HTR-8/SVneo (cell line): ENCODE measurements at regions not wholly inside any gene's neighbourhood (a gene's known extent, or its start where the extent isn't known, plus 50 kb on each side); places are given as distances from the start of the nearest gene placed in this dataset.

Source experiments
- DNase-seq: peaks from one replicate; pipeline ENCODE4 v3.0.0; 2011; ENCODE audit warnings: low spot score, mixed read lengths; ENCODE audit not compliant: insufficient read length
- FAIRE-seq: peaks from 2 replicates; lab custom pipeline; 2011; peaks lifted over from hg19 to GRCh38; lab: Jason Lieb, UNC

- DNase-seq = no peak
- no peak for FAIRE-seq
These were observed 304.6 kb upstream of the TENM3 start for GRCh38 chr4:181938631-181939030.

DNA sequence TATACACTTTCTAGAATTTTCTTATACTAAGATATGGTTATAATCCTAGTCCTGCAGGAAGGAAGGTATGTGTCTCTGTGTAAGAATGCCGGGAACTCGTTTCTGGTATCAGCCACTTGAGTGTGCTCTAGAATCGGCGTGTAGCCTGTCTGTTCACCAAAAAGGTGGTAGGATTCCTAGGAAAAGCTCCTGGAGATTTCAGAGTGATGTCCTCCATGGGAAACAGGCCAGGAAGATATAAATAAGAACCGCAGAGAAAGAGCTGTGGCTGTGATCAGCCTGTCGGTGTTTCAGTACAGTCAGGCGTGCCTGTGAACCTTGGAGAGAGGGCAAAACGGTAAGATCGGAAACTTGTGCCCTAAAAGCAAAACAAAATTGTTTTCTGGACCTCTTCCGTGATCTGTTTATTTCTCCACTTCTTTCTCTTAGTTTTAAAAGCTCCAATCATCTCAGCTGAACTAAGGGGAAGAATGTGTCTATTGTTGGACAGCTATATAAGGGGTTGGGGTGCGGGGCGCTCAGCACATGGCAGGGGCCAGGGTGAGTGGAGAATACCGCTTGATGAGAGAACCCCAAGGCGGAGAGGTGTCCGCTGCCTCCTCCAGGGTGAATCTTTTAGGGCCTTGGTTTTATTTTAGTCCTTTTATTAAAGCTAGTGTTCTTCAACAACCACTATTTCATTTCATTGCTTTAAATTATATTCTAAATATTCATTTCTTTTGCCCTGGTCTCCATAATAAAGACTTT is 303.8 kb upstream of the TENM3 start:
- FAIRE-seq = no peak
- DNase-seq = no peak

DNA sequence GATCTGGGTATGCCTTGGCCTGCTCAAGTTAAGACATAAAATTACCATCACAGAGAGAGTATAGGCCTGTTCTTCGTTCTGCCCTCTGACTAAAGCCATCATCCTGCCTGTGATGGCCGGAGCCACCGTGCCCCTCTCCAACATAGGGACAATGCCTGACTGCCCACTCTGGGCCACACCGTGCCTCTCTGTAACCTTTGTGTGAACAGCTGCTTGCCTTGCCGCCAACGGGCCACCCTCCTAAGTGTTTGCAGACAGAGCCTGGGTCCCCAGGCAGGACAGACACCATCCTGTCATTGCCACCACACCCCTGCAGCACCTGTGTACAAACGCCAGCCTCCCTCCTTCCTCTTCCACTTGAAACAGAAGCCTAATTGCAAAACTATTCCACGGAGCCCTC is 298.7 kb upstream of the TENM3 start:
- FAIRE-seq (peak; percentile 38), DNase-seq (no peak)

DNA sequence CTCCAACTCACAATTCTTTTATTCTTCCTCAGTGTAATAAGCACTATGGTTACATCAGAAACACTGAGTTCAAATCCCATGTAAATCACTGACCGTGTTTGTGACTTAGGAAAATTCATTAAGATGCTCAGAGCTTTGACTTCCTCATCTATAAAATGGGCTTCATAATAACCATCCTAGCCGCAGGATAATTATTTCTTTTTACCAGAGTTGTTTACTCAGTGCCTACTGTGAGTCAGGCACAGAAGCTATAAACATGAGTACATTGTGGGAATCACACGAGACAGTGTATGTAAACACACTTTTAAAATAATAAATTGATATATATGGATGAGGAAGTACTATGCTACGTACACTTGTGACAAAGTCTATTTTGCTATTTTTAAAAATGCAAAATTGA is 296.3 kb upstream of the TENM3 start:
- FAIRE-seq (no peak), DNase-seq (no peak)

GRCh38 chr4:181948839-181949382 is 294.3 kb upstream of the TENM3 start:
- FAIRE-seq = no peak
- no peak for DNase-seq

- FAIRE-seq = no peak
- DNase-seq = no peak
These were observed 293.4 kb upstream of the TENM3 start for GRCh38 chr4:181949704-181950312.

- no peak for DNase-seq
- no peak for FAIRE-seq
These were observed 292.7 kb upstream of the TENM3 start for GRCh38 chr4:181950372-181951127.

DNA sequence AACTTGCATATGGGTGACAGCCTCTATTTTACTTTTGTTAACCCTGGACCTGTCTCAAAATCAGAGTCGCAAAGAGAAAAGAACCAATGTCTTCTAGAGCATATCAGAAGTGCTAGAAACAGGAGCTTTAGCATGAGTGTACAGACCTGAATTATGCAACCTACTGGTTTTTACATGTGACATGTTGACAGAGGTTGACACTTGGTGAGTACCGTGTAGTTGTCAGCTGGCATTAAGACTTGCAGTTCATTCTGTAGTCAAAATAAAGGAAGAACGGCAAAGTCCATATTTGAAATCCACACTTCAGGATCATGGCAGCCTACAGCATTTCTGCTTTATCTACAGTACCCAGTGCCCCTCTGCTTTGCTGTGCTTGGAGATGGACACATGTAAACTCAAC is 291.9 kb upstream of the TENM3 start:
- DNase-seq (no peak), FAIRE-seq (no peak)

GRCh38 chr4:181952478-181952877 is 290.7 kb upstream of the TENM3 start:
- DNase-seq = peak; percentile 41

DNA sequence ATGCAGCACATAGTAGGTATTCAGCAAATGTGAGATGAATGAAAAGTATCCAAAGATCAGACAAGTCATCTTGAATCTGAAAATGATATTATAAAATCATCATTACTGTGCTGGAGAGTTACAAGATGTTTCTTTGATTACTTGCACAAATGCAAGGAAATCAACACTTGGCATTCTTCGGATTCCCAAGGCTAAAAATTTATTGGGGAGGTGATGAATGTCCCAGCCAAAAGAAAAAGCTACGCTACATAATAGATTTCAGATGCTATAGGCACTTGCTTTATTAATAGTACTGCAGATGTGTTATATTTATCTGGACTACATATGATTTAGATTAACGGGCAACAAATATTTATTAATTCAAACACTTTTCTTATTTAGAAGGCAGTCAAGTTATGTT is 286.7 kb upstream of the TENM3 start:
- FAIRE-seq (no peak), DNase-seq (no peak)

More at GRCh38 chr4:181952478-181952877, 290.7 kb upstream of the TENM3 start:
- FAIRE-seq = peak; percentile 91

- FAIRE-seq = peak; percentile 95
These were observed 286.1 kb upstream of the TENM3 start for GRCh38 chr4:181957088-181957487.

DNA sequence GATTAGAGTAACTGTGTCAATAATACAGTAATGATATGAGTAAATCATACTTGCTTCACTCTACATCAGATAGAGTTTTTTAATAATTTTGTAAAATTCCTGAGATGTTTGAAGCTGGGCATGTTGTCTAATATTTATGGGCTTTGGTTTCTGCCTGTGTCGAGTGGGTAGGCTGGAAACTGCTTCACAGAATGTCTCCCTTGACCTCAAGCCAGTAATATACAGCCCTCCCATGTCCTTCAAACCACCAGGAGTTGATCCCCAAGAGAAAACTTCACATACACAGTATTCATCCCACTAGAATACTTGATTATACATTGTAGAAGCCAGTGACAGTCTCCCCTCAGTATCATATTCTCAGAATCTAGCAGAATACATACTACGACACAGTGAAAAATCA is 284.8 kb upstream of the TENM3 start:
- FAIRE-seq (no peak), DNase-seq (peak; percentile 18)

More at GRCh38 chr4:181957088-181957487, 286.1 kb upstream of the TENM3 start:
- peak; percentile 33 for DNase-seq

GRCh38 chr4:181959121-181959520 is 284.1 kb upstream of the TENM3 start:
- DNase-seq (peak; percentile 54), FAIRE-seq (peak; percentile 82)

GRCh38 chr4:181960384-181960783 is 282.8 kb upstream of the TENM3 start:
- DNase-seq (no peak), FAIRE-seq (no peak)

DNA sequence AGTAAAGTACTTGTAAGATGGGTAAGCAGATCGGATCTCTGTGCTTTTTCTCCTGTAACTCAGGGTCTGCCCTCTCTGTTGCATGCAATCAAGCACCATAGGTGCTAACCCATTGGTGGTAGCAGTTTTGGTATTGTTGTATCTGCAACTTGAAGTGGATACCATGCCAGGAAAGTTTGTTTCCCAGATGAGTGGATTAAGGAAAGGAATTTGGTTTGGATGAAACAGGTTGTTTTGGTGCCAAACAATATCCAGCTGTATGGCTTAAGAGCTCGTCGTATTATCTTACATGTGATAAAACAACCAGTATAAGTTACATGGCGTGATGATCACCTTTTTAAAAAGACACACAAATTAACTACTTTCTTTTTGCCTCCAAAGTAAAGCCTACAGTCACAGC is 280.9 kb upstream of the TENM3 start:
- DNase-seq = no peak
- no peak for FAIRE-seq

DNA sequence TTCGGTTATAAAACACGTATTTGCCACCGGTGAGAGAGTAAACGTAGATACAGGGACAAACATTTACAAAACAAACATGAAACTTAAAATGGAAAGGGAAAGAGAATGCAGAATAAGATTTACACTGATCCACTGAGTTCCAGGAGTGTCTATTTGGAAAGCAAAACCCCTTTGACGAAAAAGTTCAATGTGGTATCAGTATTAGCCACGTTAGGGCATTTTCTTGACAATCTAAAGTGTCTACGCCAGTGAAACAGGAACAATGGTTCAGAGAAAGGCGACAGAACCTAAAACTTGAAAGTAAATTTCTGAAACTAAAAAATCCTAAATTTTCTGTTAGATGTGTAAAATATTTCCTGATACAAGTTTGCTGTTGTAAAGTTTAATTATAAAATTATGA is 278.5 kb upstream of the TENM3 start:
- DNase-seq = no peak
- no peak for FAIRE-seq

GRCh38 chr4:181966104-181966551 is 277.1 kb upstream of the TENM3 start:
- DNase-seq = peak; percentile 30
- FAIRE-seq = no peak

DNA sequence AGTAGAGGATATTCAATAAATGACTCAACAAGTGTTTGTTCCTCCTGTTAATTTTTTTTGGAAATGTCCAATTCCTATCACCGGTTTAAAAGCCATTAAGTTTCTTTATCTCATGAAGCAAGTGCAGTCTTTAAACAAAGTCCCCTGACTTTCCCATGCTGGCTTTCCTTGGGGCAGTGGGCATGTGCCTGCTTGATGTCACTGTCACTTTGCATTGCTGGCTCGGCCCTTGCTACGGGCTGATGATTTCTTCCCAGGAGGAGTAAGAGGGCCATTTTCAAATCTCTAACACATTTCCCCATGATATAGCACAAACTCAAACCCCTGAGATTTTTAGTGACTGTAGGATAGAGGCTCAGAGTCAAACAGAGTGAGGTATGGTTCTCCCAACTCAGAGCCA is 275.8 kb upstream of the TENM3 start:
- no peak for DNase-seq
- no peak for FAIRE-seq

DNA sequence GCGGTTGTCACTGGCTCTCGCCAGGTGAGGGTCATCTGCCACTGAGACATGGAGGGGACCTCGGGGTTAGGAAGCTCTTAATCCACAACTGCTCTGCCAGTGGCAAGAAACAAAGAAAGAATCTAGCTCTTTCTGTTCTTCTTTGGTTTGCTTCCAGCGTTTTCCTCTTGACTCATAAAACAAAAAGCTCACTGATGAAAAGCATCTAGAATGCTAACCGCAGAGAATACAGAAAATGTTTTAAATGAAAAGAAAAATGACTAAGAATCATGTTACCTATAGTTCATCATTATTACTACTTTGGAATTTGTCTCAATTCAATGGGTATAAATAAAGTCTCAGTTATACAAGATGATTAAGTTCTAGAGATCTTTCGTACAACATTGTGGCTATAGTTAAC is 274.8 kb upstream of the TENM3 start:
- FAIRE-seq = no peak
- DNase-seq = peak; percentile 23

DNA sequence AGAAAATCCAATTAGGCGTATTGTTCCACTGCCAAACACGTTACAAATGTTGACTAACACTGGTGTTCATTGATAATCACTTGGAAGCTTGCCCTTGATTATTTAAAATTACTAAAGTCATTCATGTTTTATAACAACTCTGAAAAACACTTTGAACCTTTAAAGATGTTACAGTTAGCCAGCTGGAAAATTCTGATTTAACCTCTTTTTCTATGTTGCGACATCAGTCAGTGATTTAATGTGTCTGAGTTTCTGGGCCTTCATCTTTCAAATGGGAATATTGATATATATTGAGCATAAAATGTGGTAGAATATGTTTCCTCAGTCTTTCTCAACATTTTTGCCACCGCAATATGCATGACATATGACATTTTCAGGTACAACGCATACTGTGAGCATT is 274.1 kb upstream of the TENM3 start:
- DNase-seq (no peak), FAIRE-seq (no peak)

DNA sequence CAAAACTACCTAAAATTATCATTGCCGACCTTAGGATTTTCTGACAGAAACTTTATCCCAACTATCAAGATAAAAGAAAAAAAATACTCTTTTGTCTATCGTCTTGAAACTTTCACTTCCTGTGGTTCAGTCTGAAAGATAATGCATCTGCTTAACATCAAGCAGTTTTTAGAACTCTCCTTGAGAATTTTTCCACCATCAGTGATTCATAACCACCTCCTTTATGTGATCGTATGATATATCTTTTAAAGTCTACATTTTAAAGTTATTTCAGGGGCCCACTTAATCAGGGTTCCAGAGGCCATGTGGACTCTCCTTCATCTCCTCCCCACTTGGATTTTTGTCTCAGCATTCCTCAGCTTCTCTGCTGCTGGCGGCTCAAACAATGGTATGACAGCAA is 272.8 kb upstream of the TENM3 start:
- no peak for FAIRE-seq
- no peak for DNase-seq
